BJ (cell line): ENCODE measurements at regions not wholly inside any gene's neighbourhood (a gene's known extent, or its start where the extent isn't known, plus 50 kb on each side); places are given as distances from the start of the nearest gene placed in this dataset.

Experiments used
- CTCF ChIA-PET: fragments of 350-600 bp; formaldehyde crosslinking; extraction: SDS; loops from one replicate; lab custom pipeline; 2021; ENCODE audit warnings: antibody characterized with exemption, inconsistent platforms; lab: Yijun Ruan, JAX
- POLR2A ChIA-PET: fragments of 300-600 bp; sonication (Branson Sonifier 250); formaldehyde crosslinking; extraction: SDS; loops from one replicate; lab custom pipeline; 2021; ENCODE audit warnings: antibody characterized with exemption; lab: Charles Lee
- DNase-seq: peaks from one replicate; pipeline ENCODE4 v3.0.0-alpha.2; 2011; ENCODE audit warnings: low read depth
- H3K27me3 ChIP-seq: 2 replicates; pipeline ENCODE4 v1.6.0; 2011; ENCODE audit warnings: low read length; ENCODE audit not compliant: control insufficient read depth, insufficient read depth
- H3K36me3 ChIP-seq: 2 replicates; pipeline ENCODE4 v1.5.1; 2011; ENCODE audit warnings: low read length; ENCODE audit not compliant: control insufficient read depth, insufficient read depth
- H3K4me3 ChIP-seq: 2 replicates; pipeline ENCODE4 v1.5.1; 2011; ENCODE audit warnings: low read depth, mild to moderate bottlenecking, control low read depth, low read length
- CTCF ChIP-seq: IDR thresholded peaks from 2 replicates; pipeline ENCODE4 v1.5.1; 2011; ENCODE audit warnings: low read depth, mild to moderate bottlenecking, control low read depth, inconsistent platforms, low read length, moderate library complexity; ENCODE audit not compliant: insufficient read depth

DNA sequence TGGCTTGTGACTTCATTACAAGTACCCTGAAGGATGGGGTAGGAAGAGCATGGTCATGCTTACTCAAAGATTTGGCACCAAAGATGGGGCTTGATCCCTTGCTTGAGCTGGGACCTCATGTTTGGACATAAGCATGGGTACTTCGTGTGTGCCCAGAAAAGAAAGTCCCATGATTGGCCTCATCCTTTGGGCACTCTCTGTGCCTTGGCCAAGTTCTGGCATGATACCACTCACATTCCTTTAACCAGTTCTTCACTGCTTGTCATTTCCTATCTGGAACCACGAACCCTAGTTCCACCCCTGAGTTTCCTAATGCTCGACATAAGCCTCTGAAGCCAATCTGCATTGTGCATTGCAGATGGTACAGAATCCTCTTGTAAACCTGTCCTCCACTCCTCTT is 107.0 kb downstream of the NAV1 start:
- TF ChIP-seq CTCF = no peak
- ChIA-PET CTCF (no interaction called here), POLR2A (no interaction called here)
- Histone ChIP-seq H3K27me3 (no peaks in the 10 kb centered on the region), H3K4me3 (no peak overlapping the region), H3K36me3 (peaks cover 7% of the 10 kb centered on the region; the same call in 1 of the 2 replicates)
- DNase-seq = no peak

DNA sequence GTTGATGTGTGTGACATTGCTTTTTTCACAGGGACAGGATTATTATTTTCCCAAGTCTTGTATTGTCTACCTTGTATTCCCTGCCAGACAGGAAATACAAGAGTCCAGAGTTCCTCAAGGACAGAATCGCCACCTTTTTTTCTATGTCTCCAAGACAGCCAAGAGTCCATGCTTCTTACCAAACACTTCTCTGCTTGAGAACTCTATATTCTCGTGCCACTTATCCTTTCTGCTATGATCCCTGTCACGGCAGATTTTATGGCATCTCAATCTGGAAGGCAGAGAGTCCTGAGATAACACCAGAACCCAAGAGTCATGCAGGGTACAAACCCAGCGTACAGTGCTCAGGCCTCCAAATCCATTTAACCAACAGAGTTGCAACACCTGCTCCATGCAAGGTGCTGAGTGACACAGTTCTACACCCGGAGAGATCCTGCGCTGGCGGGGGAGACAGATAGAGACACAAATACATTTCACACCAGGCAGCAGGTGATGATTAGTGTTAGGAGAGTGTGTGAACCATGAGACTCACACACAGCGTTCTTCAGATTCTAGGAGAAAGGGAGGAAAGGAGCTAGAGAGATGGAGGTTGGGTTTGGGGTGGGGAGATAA is 107.6 kb downstream of the NAV1 start:
- POLR2A ChIA-PET = no interaction called here
- H3K4me3 ChIP-seq = no peak overlapping the region
- no peak for TF ChIP-seq CTCF
- peaks cover 4% of the 10 kb centered on the region; the same call in 1 of the 2 replicates for H3K36me3 ChIP-seq
- DNase-seq = no peak
- CTCF ChIA-PET = interaction anchor here (0.7 to 4.5 kb wide), 2 partner anchors 9 to 58 kb away, joined by 3 to 20 read pairs; no protein-coding TSS in a partner anchor
- H3K27me3 ChIP-seq = no peaks in the 10 kb centered on the region

GRCh38 chr1:201647094-201647493 is 108.2 kb downstream of the NAV1 start:
- POLR2A ChIA-PET = no interaction called here
- DNase-seq = no peak
- CTCF ChIA-PET = interaction anchor here (0.7 to 4.5 kb wide), 2 partner anchors 8 to 57 kb away, joined by 3 to 20 read pairs; no protein-coding TSS in a partner anchor
- Histone ChIP-seq H3K36me3 (0 out of 2 replicates have a peak, but pooled peaks cover 2% of the 10 kb centered on the region), H3K27me3 (no peaks in the 10 kb centered on the region), H3K4me3 (no peak overlapping the region; the same call in 1 of the 2 replicates)
- TF ChIP-seq CTCF = no peak

DNA sequence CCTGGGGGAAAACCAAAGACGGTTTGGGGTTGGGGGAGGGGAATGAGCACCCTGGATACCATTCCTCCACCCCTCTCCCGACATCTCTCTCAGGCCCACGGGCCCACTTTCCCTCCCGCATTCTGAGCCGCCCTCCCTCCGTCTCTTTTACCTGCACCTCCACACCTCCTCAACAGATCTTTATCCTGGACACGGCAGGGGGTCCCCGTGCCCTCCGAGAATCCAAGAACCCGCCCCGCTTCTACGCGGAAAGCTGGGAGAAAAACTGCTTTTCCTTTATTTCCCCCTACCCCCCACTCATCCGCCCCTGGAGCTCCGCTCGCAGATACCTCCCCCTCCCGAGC is 108.8 kb downstream of the NAV1 start:
- 0 out of 2 replicates have a peak, but pooled peaks cover 2% of the 10 kb centered on the region for H3K36me3 ChIP-seq
- H3K27me3 ChIP-seq = no peaks in the 10 kb centered on the region
- peak overlapping the region; percentile 73 for H3K4me3 ChIP-seq
- TF ChIP-seq CTCF = no peak
- CTCF ChIA-PET = interaction anchor here (0.6 to 5.7 kb wide), 5 partner anchors 19 to 117 kb away, joined by 3 to 38 read pairs (median 16); no protein-coding TSS in a partner anchor
- POLR2A ChIA-PET = interaction anchor here (0.6 to 0.7 kb wide), 2 partner anchors 66 to 67 kb away, joined by 3 to 27 read pairs; no protein-coding TSS in a partner anchor
- no peak for DNase-seq

DNA sequence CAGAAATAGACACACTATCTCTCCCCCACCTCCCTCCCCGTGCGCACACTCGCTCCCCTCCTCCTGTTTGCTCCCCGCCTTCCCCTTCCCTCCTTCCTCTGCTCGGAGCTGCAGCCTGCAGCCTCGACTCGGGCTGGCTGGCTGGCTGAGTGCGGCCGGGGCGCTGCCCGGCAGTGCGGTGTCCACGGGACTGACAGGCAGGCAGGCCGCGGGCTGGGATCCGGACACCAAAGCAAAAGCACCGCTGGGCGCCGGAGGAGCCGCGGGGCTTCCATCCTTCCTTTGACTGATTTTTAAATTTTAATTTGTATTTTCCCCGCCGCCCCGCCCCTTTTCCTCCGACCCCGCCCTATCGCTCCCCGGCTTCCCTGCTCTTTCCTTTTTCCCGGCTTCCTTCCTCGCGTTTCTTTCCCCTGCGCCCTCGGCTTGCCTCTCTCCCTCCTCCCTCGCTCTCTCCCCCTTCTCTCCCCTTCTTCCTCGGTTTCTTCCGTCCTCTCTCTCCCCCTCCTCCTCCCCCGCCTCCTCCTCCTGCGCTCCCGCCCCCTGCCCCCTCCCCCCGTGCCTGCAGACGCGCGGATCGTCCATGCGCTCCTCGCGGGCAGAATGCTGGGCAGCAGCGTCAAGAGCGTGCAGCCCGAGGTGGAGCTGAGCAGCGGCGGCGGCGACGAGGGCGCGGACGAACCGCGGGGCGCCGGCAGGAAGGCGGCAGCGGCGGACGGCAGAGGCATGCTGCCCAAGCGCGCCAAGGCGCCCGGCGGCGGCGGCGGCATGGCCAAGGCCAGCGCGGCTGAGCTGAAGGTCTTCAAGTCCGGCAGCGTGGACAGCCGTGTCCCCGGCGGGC is 109.4 kb downstream of the NAV1 start:
- ChIA-PET CTCF (interaction anchor here (0.6 to 5.7 kb wide), 9 partner anchors 9 to 145 kb away, joined by 3 to 38 read pairs (median 6); no protein-coding TSS in a partner anchor), POLR2A (interaction anchor here (0.6 to 0.7 kb wide), 4 partner anchors 30 to 145 kb away, joined by 3 to 27 read pairs (median 6); no protein-coding TSS in a partner anchor)
- no peak for DNase-seq
- Histone ChIP-seq H3K4me3 (peak overlapping the region; percentile 73), H3K27me3 (no peaks in the 10 kb centered on the region), H3K36me3 (0 out of 2 replicates have a peak, but pooled peaks cover 2% of the 10 kb centered on the region)
- no peak for TF ChIP-seq CTCF
